HL-60 (cell line): ENCODE measurements at regions not wholly inside any gene's neighbourhood (a gene's known extent, or its start where the extent isn't known, plus 50 kb on each side); places are given as distances from the start of the nearest gene placed in this dataset.

Source experiments
- POLR2AphosphoS5 ChIP-seq: IDR thresholded peaks from 2 replicates; pipeline ENCODE4 v1.6.1; 2012; ENCODE audit warnings: low read depth
- SPI1 ChIP-seq: IDR thresholded peaks from 2 replicates; pipeline ENCODE4 v1.6.1; 2012; ENCODE audit warnings: low read depth, mild to moderate bottlenecking, borderline replicate concordance
- TF ChIP-seq, protein P1 (sequence below): IDR thresholded peaks from one replicate; pipeline ENCODE4 v1.5.1; 2011; ENCODE audit warnings: low read length, control low read depth, inconsistent platforms; ENCODE audit not compliant: insufficient read depth
- TF ChIP-seq, protein P2 (sequence below): IDR thresholded peaks from 2 replicates; pipeline ENCODE4 v1.6.1; 2012; ENCODE audit warnings: low read depth; ENCODE audit not compliant: insufficient replicate concordance

DNA sequence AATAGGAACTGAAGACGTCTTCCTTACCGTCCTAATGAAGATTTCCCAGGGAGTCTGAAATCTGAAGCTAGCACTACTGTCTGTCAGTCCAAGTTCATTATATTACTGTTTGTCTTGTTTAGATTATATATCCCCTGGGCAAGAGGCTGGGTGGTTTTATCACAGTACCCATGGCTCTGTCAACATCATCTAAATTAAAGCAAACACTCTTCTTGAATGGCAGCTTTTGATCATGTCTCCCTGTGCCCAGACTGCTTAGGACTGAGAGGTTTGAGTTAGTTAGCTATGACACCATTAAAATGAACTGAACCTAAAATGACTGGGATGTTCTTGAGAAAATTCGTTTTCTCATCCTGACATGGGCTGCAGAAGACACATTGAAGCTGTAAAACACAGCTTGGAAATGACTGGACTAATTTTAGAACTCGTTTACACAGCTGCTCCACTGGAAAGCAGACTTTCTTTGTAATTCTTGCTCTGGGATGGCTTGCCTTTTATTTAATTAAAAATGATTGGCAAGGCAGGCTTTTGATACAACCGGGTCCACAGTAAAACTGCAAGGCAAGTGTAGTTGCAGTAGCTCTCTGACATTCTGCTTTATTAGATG lies 243.5 kb downstream of the MFSD1 start:
- TF ChIP-seq, protein P1, sequence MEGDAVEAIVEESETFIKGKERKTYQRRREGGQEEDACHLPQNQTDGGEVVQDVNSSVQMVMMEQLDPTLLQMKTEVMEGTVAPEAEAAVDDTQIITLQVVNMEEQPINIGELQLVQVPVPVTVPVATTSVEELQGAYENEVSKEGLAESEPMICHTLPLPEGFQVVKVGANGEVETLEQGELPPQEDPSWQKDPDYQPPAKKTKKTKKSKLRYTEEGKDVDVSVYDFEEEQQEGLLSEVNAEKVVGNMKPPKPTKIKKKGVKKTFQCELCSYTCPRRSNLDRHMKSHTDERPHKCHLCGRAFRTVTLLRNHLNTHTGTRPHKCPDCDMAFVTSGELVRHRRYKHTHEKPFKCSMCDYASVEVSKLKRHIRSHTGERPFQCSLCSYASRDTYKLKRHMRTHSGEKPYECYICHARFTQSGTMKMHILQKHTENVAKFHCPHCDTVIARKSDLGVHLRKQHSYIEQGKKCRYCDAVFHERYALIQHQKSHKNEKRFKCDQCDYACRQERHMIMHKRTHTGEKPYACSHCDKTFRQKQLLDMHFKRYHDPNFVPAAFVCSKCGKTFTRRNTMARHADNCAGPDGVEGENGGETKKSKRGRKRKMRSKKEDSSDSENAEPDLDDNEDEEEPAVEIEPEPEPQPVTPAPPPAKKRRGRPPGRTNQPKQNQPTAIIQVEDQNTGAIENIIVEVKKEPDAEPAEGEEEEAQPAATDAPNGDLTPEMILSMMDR: no peak
- TF ChIP-seq POLR2AphosphoS5: no peak
- TF ChIP-seq, protein P2, sequence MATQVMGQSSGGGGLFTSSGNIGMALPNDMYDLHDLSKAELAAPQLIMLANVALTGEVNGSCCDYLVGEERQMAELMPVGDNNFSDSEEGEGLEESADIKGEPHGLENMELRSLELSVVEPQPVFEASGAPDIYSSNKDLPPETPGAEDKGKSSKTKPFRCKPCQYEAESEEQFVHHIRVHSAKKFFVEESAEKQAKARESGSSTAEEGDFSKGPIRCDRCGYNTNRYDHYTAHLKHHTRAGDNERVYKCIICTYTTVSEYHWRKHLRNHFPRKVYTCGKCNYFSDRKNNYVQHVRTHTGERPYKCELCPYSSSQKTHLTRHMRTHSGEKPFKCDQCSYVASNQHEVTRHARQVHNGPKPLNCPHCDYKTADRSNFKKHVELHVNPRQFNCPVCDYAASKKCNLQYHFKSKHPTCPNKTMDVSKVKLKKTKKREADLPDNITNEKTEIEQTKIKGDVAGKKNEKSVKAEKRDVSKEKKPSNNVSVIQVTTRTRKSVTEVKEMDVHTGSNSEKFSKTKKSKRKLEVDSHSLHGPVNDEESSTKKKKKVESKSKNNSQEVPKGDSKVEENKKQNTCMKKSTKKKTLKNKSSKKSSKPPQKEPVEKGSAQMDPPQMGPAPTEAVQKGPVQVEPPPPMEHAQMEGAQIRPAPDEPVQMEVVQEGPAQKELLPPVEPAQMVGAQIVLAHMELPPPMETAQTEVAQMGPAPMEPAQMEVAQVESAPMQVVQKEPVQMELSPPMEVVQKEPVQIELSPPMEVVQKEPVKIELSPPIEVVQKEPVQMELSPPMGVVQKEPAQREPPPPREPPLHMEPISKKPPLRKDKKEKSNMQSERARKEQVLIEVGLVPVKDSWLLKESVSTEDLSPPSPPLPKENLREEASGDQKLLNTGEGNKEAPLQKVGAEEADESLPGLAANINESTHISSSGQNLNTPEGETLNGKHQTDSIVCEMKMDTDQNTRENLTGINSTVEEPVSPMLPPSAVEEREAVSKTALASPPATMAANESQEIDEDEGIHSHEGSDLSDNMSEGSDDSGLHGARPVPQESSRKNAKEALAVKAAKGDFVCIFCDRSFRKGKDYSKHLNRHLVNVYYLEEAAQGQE: no peak
- no peak for TF ChIP-seq SPI1
